GM19240 (cell line): ENCODE measurements at regions not wholly inside any gene's neighbourhood (a gene's known extent, or its start where the extent isn't known, plus 50 kb on each side); places are given as distances from the start of the nearest gene placed in this dataset.
"Not testable (repeated sequence)": the region's sequence is repeated elsewhere in the genome, so short reads cannot be mapped to it uniquely, and the experiment has no call there.

ENCODE experiments used
- DNase-seq: peaks from one replicate; pipeline ENCODE4 v3.0.0; 2011; ENCODE audit warnings: low spot score; ENCODE audit not compliant: insufficient read length

DNA sequence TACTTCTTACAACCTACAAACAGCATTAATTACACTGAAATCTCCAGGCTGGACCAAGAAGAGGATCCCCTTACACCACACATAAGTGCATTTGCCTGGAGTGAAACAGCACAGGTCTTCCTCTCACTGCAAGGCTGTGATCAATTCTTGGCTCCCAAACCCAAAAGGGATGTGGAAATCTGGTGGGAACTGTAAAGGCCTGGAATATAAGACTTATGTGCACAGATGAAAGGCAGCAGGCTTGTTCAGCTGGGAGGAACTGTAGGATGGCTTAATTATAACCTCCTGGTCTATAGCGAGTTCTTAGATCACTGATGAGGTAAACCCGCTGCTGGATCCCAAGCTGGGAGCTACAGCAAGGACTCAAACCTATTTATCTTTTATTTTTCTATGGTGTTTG, 182.9 kb upstream of the TNC start:
- no peak for DNase-seq

DNA sequence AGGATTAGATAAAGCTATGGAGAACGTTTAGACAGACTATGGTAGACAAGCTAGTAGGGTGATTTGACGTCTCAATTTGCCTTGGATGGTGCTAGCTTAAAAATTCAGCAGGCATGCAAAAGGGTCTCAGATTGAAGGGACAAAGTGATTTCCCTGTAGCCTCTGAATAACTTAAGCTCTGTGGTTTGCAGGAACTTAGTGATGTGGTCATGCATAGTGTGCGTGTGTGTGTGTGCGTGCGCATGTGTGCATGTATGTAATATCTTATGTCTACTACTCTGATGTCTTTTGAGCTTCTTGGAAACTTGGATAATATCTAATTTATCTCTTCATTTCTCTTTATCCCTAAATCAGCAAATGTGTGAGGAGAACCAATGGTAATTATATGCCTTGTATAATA, 183.6 kb upstream of the TNC start:
- no peak for DNase-seq

DNA sequence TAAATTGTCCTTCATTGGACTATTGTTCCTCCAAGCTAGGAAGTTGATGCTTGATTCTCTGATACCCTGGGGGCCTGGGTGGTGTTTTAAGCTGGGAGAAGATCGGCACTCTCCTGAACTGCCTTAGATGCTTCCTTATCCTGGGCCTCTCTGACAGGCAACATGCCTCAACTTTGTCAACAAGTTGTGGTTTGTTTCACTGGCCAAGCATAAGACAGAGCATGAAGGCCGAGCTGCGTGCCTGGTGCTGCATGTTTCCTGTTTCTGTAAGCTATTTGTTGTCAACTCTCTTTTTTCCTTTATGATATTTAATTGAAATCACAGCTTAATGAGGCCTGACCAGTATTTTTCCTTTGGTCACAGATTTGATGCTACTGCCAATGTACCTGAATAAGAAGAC, 187.6 kb upstream of the TNC start:
- no peak for DNase-seq

DNA sequence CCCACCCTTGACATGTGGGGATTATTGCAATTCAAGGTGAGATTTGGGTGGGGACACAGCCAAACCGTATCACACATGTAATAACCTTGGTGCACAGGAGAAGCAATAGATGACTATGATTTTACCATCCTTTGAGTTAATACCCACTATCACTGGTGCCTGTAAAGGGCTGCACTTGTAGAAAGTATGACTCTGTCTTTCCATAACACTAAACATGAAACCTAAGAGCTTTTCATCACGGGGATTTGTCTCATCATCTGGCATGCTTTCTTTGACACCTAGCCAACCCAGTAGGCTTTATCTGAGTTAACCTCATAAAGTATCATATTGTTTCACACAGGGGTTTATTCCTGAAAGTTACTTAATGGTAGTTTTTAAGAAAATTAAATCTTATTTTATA, 188.9 kb upstream of the TNC start:
- DNase-seq, result no peak

DNA sequence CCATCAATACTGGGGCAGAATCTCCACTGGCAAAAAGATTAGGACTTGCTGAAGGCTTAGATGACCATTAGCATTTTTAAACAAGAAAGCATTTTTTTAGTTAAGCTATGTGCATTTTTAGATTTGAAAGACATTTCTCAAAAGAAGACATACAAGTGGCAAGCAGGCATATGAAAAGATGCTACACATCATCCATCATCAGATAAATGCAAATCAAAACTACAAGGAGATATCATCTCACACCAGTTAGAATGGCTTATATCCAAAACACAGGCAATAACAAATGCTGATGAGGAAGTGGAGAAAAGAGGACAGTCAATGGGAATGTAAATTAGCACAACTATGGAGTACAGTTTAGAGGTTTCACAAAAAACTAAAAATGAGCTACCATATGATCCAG, 195.6 kb upstream of the TNC start:
- no peak for DNase-seq

DNA sequence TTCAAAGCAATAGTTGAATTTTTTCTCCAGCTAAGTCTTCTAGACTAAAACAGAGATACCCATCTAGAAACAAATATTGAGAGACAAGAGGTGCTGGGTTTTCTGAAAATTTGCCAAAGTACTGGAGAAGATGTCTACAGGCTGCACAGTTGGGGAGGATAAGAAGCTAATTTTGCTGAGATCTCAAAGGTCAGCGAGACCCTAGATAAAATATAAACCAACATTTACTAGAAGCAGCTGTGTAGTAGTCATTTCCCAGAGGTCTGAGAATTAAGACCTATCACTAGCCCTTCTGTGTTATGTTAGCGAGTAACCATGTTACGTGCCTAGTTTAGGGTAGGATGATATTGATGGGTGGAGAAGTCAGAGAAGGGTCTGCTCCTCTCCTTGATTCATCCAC, 208.5 kb upstream of the TNC start:
- DNase-seq, result no peak

DNA sequence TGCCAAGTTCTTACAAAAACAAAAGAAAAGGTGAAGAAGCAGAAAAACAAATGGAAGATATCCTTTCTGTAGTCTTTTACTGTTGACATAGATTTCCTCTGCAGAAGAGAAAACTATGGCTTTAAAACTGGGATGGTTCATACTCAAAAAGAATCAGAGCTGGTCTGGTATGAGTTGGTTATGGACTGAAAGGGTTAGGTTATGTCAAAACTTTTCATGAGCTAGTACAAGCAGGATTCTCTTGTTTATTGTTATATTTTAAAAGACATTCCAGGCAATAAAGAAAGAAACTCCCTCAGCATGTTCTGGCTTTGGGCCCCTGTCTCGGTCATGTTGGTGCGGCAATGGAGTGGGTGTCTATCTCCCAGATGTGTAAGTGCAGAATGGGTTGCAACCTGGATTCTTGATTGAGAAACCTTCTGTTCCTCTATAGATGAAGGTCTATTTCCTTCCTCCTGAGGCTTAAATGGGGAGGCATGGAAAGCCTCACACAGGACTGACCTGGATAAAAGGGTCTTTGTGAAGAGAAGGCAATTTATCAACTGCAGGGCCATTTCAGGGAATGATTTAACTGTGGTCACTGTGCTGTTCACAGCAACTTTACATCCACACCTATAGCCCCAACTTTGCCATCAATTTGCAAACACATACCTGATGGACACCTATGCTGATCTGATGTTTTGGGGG, 209.6 kb upstream of the TNC start:
- DNase-seq, result no peak

DNA sequence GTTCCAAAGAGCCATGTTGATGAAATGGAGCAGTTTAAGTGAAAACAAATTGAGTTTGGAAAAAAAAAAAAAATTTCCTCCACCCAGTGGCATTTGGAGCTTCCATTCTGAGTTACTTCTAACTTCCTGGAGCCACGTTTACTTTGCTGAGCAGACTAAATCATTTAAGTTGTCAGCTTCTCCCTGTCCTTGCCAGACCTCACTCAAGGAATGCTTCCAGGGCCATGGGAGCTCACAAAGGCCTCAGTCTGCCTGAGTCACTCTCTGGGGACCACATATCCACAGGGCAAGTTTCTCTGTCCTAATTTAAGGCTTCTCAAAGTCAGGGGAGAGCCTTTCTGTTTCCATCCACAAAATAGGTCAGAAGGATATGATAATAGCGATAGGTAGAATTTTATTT, 210.3 kb upstream of the TNC start:
- DNase-seq, result no peak

DNA sequence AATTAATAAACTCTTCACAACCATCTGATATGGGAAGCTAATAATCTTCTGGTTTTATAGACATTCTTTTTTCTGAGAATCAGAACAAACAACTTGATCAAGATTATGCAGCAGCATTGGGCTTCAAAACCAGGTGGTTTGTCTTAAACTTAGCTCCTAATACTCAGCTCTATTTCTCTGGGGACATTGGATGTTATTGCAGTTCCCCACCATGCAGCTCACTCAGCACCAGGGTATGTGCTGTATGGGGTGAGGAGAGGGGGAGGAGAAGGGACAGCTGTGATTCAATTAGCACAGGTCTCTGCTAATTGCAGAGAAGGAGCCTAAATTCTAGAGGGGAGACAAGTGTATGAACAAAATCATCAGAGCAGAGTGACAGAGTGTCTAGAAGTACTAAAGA, 210.7 kb upstream of the TNC start:
- DNase-seq, result no peak

DNA sequence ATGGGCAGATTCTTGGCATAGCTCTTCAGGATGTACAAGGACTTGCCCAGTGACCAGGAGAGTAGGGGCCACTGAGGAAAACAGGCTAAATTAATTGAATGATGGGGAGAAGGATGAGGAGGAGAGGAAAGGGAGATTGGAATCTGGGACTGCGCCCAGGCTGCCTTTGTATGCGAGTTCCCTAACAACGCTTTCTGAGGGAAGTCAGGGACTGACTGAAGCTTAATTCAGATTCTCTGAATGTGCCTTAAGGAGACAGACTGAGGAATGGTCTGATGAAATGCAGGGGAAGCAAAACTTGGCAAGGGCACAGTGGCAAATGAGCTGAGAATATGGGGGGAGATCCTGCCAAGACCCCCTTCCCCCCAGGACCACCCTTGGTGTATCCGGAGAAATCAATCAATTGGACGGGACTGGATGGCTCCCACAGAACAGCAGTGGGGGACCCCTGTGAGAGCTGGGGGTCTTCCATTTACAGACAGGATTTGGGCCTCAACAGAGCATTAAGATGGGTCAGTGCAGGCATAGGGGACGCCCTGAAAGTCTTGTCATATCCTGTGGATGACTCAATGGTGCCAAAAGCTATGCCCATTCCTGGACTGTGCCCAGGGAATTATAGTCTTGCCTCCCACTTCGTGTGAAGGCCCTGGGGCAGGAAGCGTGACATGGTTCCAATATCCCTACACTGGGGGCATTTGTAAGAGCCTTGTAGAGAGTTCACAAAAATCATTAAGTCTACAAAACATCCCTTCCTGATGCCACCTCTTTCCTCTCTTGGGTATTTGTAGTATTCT, 215.5 kb upstream of the TNC start:
- DNase-seq, result no peak

DNA sequence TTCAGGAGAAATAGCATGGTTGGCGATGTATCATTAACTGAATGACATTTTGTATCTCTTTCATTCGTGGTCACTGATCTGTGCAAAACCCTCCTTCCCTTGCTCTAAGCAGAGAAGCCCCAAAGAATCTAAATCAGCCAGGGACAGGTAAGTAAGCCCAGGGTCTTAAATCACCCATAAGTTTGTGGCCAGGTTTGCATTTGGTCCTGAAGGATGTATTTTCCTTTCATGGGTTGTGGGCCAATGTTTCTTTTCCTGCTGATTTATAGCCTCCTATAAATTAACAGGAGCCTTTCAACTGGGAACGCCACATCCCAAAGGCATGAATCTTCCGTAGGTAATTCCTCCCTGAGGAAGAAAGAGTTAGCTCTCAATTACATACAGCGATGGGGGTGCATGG, 217.5 kb upstream of the TNC start:
- DNase-seq, result no peak

DNA sequence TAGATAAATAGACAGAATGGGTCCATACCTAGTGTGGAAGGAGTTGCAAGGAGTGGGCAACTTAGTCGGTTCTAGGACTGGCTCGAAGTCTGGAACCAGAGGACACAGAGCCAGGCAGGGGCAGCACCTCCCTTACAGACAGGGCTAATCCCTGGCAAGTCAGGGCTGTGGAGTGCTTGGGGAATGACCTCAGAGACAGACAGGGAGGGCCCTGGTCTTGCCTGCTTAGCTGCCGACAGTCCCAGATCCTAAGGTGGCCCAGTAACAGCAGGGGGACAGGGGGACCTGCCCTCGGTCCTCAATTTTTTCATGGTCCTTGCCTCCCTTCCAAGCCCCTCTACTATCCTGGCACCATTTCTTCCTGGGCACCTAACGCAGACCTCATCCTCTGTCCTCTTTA, 222.4 kb upstream of the TNC start:
- no peak for DNase-seq

DNA sequence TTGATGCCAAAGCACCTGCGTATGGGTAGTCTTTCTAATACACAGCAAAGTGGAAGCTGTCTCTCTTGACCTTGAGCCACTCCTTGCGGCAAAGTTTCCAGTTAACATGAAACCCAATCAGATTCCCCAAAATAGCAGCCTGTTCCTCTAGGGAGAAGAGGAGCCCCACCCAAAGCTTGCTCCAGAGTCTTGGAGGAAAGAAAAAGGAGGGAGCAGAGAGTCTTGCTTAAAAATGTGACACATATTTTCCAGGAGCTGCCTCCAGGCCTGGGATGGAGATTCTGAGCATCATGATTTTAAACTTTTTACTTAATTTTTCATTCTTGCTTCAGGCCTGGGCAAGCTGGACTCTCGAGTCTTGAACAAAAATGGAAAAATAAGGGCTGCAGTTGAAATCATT, 223.5 kb upstream of the TNC start:
- DNase-seq, result no peak

DNA sequence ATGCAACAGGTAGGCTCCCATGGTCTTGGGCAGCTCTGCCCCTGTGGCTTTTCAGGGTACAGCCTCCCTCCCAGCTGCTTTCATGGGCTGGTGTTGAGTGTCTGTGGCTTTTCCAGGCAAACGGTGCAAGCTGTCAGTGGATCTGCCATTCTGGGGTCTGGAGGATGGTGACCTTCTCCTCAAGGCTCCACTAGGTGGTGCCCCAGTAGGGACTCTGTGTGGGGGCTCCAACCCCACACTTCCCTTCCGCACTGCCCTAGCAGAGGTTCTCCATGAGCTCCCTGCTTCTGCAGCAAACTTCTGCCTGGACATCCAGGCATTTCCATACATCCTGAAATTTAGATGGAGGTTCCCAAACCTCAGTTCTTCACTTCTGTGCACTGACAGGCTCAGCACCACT, 229.8 kb upstream of the TNC start:
- not testable (repeated sequence) for DNase-seq

DNA sequence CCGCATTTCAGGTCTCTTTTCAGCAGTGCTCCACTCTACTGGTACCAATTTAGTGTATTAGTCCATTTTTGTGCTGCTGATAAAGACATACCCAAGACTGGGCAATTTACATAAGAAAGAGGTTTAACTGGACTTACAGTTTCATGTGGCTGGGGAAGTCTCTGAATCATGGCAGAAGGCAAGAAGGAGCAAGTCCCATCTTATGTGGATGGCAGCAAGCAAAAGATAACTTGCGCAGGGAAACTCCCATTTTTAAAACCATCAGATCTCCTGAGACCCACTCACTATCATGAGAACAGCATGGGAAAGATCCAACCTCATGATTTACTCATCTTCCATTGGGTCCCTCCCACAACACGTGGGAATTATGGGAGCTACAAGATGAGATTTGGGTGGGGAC, 231.0 kb upstream of the TNC start:
- DNase-seq, result not testable (repeated sequence)

DNA sequence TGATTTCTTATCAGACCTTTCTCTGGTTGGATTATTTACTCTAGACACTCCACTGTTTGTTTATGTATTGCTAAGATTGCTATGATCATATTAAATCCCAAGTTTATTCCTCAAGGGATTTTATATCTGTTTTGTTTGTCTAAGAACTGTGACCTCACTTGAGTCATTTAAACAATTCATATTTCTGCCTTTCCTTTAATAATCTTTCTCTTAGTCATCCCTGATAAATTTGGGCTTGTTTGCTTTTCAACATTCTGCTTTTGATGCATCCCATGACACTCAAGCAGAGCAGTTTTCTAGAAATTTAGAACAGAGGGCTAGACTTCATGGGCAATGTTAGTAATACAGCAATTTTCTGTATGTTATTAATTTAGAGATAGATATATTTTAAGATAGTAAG, 231.6 kb upstream of the TNC start:
- no peak for DNase-seq

DNA sequence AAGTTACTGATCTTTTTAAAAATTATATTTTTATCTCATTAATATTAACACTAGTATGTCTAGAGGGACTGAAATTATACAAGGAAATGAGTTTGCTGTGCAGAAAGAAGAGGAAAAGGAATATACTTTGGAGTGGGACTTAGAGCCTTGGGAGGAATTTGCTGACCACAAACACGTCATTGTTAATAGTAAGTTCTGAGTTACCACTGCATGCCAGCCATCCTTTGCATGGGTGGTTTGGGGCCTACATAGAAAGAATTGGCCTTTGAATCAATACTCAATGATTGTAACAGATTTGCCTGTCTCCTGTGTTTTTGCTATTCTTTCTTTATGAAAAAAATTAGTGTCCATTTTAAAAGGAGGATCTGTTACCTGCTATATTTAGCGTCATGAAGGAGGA, 232.6 kb upstream of the TNC start:
- no peak for DNase-seq

DNA sequence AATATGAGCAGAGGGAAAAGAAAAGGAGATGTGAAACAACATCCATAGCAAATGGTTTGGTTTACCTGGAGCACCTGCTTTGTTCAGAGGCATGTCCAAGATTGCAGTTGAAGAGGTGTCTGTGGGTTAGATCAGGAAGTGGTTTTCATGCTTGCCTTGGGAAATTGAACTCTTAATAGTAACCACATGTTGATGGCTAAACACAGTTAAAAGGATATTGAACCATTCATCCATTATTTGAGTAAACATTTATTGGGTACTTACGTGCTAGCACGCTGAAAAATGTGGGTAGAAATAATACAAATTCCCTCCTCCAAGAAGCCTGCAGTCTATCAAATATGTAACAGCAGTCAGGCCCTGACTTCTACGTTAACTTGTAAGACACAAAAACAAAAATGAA, 235.7 kb upstream of the TNC start:
- no peak for DNase-seq

DNA sequence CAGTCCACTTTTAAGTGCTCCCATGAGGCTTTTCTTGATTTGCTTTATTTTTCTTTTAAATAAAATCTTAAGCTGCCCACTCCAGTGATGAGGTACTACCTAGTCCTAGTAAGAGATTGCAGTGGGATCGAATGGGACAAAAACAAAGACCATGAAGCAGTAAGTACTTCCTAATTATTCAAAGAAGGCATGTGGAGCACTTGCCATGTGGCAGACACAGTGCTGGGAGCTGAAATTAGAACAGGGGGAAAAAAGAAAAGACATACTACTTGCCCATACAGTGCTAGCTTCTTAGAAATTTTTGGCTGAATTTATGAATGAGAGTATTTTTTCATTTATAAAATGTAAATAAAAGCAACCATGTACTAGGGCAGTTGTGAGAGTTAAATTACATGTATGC, 239.9 kb upstream of the TNC start:
- DNase-seq, result no peak

DNA sequence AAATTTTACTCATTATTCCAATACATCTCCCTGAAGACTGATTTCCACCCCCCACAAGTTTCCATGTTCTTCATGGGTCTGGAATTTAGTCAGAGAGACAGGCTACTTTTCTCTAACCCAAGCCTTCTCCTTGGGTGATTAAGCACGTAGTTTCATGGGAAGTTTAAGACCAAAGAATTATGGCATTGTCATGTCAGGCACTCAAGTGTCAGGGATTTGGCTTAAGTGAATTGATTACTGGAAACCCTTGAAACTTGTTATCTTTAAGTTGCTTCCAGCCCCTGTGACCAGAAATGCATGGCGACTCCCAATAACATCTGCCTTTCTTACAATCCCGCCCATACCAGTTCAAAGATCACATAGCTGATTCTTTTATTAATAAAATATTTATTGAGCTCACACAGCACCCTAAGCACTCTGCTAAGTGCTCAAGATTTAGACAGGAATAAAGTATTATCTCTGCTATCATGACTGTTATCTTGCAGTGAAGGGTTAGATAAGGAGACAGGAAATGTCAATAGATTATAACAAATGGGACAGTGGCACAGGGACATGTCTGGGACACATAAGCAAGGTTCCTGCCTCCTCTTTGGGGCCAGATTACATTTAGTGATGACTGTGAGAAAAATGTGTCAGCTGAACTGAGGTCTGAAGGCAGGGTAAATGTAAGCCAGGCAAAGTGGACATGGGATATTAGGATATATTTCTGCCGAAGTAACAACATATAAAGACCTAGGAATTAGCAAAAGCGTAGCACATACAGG, 241.2 kb upstream of the TNC start:
- DNase-seq, result no peak

DNA sequence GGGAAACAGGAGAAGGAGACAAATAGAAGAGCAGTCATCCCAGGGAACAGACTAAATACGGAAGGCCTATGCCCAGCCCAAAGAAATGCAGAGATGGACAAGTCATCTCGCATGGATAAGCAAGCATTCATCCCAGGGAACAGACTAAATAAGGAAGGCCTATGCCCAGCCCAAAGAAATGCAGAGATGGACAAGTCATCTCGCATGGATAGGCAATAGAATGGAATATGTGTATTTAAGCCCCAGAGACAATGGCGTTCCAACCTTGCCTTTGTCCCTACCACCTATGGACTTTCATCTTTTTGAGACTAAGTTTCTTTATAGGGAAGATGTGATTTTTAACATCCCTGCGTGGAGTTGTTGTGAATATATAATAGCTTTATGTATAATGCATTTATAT, 242.2 kb upstream of the TNC start:
- no peak for DNase-seq

DNA sequence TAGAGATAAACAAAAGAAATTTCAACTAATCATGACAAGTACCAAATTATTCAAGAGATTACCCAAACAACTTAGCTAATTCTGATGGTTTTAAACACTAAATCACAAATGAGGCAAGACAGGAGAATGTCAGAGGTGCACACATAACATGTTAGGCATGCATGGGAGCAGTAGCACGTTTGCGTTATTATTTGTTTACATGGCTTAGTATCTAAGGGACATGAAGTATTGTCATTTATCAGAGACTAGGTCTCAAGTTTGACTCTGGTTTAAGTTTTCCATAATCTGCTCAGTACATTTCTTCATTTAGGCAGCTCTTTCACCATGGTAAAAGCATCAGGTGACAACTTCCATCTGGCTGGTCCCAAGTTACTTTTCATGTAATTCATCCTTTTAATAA, 244.1 kb upstream of the TNC start:
- DNase-seq, result no peak

DNA sequence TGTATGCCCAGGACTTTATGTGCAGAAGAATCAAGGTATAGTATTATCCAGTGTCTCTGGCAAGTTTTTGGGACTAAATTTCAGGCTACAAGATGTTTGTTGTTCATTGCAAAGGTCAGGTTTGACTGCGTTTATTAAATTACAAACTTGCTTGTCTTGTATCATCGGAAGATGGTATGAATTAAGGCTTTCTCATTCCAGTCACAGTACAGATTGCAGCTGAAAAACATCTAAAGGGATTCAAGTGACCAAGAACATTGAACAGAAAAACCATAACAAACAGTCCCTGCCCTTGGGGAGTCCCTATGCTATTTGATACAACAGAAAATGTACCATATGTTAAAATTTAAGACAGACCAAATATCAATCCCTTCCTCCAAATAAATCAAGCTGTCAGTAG, 244.7 kb upstream of the TNC start:
- no peak for DNase-seq
